PC-3 (cell line): ENCODE measurements at regions not wholly inside any gene's neighbourhood (a gene's known extent, or its start where the extent isn't known, plus 50 kb on each side); places are given as distances from the start of the nearest gene placed in this dataset.

Source experiments
- ATAC-seq: fragments of 200-7000 bp; cut with Tn5 transposase; 2 replicates; pipeline ENCODE4 v1.9.1; 2020; ENCODE audit warnings: mild to moderate bottlenecking, moderate library complexity
- BruUV-seq: library from RNA; stranded (reverse); fragments of 400-500 nt; replicated peaks from 2 replicates; lab custom pipeline; 2021; lab: Mats Ljungman, UMichigan
- CTCF ChIA-PET: fragments of 300-600 bp; sonication (Branson Sonifier 250); formaldehyde crosslinking; loops from one replicate; lab custom pipeline; 2022; ENCODE audit warnings: antibody characterized with exemption; lab: Charles Lee
- POLR2A ChIA-PET: fragments of 300-600 bp; sonication (Branson Sonifier 250); formaldehyde crosslinking; loops from one replicate; lab custom pipeline; 2022; ENCODE audit warnings: antibody characterized with exemption; ENCODE audit not compliant: unreplicated experiment; lab: Charles Lee
- DNase-seq: peaks from one replicate; pipeline ENCODE4 v3.0.0-alpha.2; 2015
- H2AFZ ChIP-seq: fragments of 300-600 bp; sonication (generic); 2 replicates; pipeline ENCODE4 v1.6.0; 2016; ENCODE audit warnings: antibody characterized with exemption, low read length
- H3F3A ChIP-seq: fragments of 300-600 bp; sonication (generic); one replicate; pipeline ENCODE4 v1.6.0; 2017; ENCODE audit warnings: antibody characterized with exemption, low read length, control low read depth, mild to moderate bottlenecking; ENCODE audit not compliant: unreplicated experiment
- H3K27ac ChIP-seq: fragments of 300-600 bp; sonication (generic); 2 replicates; pipeline ENCODE4 v1.5.1; 2016; ENCODE audit warnings: mild to moderate bottlenecking, low read length
- H3K27me3 ChIP-seq: fragments of 300-600 bp; sonication (generic); 2 replicates; pipeline ENCODE4 v1.6.1; 2016; ENCODE audit warnings: low read length, mixed read lengths
- H3K36me3 ChIP-seq: fragments of 300-600 bp; sonication (generic); 2 replicates; pipeline ENCODE4 v1.6.1; 2016; ENCODE audit warnings: low read depth, mixed run types, low read length, mixed read lengths
- H3K4me1 ChIP-seq: fragments of 300-600 bp; sonication (generic); 2 replicates; pipeline ENCODE4 v1.5.1; 2016; ENCODE audit warnings: low read length; ENCODE audit not compliant: insufficient read depth
- H3K4me2 ChIP-seq: fragments of 300-600 bp; sonication (generic); 2 replicates; pipeline ENCODE4 v1.6.0; 2016; ENCODE audit warnings: low read length
- H3K4me3 ChIP-seq: fragments of 300-600 bp; sonication (generic); 2 replicates; pipeline ENCODE4 v1.5.1; 2016; ENCODE audit warnings: mild to moderate bottlenecking, low read length, mixed read lengths
- H3K79me2 ChIP-seq: fragments of 300-600 bp; sonication (generic); 2 replicates; pipeline ENCODE4 v1.6.1; 2017; ENCODE audit warnings: low read length, mixed read lengths
- H3K9ac ChIP-seq: fragments of 300-600 bp; sonication (generic); 2 replicates; pipeline ENCODE4 v1.6.0; 2016; ENCODE audit warnings: mild to moderate bottlenecking, low read length
- H3K9me2 ChIP-seq: fragments of 300-600 bp; sonication (generic); replicated peaks from 2 replicates; pipeline ENCODE4 v1.6.1; 2016; ENCODE audit warnings: mixed run types, low read length, mixed read lengths
- H3K9me3 ChIP-seq: fragments of 300-600 bp; sonication (generic); 2 replicates; pipeline ENCODE4 v1.6.1; 2016; ENCODE audit warnings: low read length, mixed read lengths
- H4K20me1 ChIP-seq: fragments of 300-600 bp; sonication (generic); 2 replicates; pipeline ENCODE4 v1.6.1; 2016; ENCODE audit warnings: low read length, mixed read lengths
- CTCF ChIP-seq: fragments of 300-600 bp; sonication (generic); conservative IDR thresholded peaks from 2 replicates; pipeline ENCODE4 v1.5.1; 2017; ENCODE audit warnings: antibody characterized with exemption, low read depth, mild to moderate bottlenecking, low read length
- EZH2 ChIP-seq: fragments of 300-600 bp; sonication (generic); IDR thresholded peaks from one replicate; pipeline ENCODE4 v1.6.1; 2017; ENCODE audit warnings: antibody characterized with exemption, mild to moderate bottlenecking, low read length; ENCODE audit not compliant: unreplicated experiment
- EZH2phosphoT487 ChIP-seq: fragments of 300-600 bp; sonication (generic); IDR thresholded peaks from 2 replicates; pipeline ENCODE4 v1.6.1; 2018; ENCODE audit warnings: mild to moderate bottlenecking, antibody characterized with exemption, low read length, borderline replicate concordance
- intact Hi-C: fragments of 100-400 bp; cut with micrococcal nuclease; formaldehyde crosslinking; loops from 2 replicates; pipeline ENCODE4 v1.9.0; 2023

- Histone ChIP-seq H2AFZ (no peak overlapping the region), H3K79me2 (no peaks in the 10 kb centered on the region), H3K4me1 (no peaks in the 10 kb centered on the region), H3K9me3 (no peaks in the 10 kb centered on the region), H3K27me3 (no peaks in the 10 kb centered on the region), H3K4me2 (no peak overlapping the region), H3K4me3 (no peak overlapping the region), H3F3A (no peaks in the 10 kb centered on the region), H3K27ac (no peak overlapping the region), H3K9me2 (no peaks in the 10 kb centered on the region), H3K9ac (no peak overlapping the region), H4K20me1 (no peaks in the 10 kb centered on the region), H3K36me3 (no peaks in the 10 kb centered on the region)
- ATAC-seq (no peak), DNase-seq (no peak)
- TF ChIP-seq EZH2 (no peak), CTCF (no peak), EZH2phosphoT487 (no peak)
- BruUV-seq = no TSS peak
- CTCF ChIA-PET = no interaction called here
- POLR2A ChIA-PET = no interaction called here
- intact Hi-C loops = no loop called here
Measured at GRCh38 chr1:216778737-216779136, 55.5 kb upstream of the ESRRG start.

GRCh38 chr1:216777148-216777547 lies 53.9 kb upstream of the ESRRG start:
- no TSS peak for BruUV-seq
- POLR2A ChIA-PET = no interaction called here
- CTCF ChIA-PET = no interaction called here
- Histone ChIP-seq H4K20me1 (no peaks in the 10 kb centered on the region), H3K79me2 (no peaks in the 10 kb centered on the region), H2AFZ (no peak overlapping the region), H3K9ac (no peak overlapping the region), H3K9me3 (no peaks in the 10 kb centered on the region), H3K9me2 (no peaks in the 10 kb centered on the region), H3K4me3 (no peak overlapping the region), H3K27ac (no peak overlapping the region), H3K4me1 (no peaks in the 10 kb centered on the region), H3K36me3 (no peaks in the 10 kb centered on the region), H3K27me3 (no peaks in the 10 kb centered on the region), H3K4me2 (no peak overlapping the region), H3F3A (no peaks in the 10 kb centered on the region)
- TF ChIP-seq CTCF = no peak
- TF ChIP-seq EZH2phosphoT487 = no peak
- TF ChIP-seq EZH2 = no peak
- no peak for ATAC-seq
- DNase-seq = no peak
- intact Hi-C loops = no loop called here
